Body of pancreas (tissue), 4 donors: ENCODE measurements at regions not wholly inside any gene's neighbourhood (a gene's known extent, or its start where the extent isn't known, plus 50 kb on each side); places are given as distances from the start of the nearest gene placed in this dataset.

ENCODE experiments used
- ATAC-seq: fragments of 150-250 bp; one replicate; pipeline ENCODE4 v1.9.1; 2016
- DNase-seq, 4 donors: peaks; one replicate each; pipeline ENCODE4 v3.0.0-alpha.2; 2019
- H3K27ac ChIP-seq, 4 donors: fragments of 200-600 bp; sonication (generic); 1 replicate in 3 of 4; 2 replicates in 1 of 4; pipeline versions ENCODE4 v1.5.1 to v1.6.1; 2016 to 2019; ENCODE audit warnings: mild to moderate bottlenecking in 1 of 4, mixed read lengths in 1 of 4, moderate library complexity in 1 of 4
- H3K27me3 ChIP-seq, 2 donors: fragments of 200-600 bp; sonication (generic); one replicate each; pipeline ENCODE4 v1.6.0; 2016; ENCODE audit warnings: mild to moderate bottlenecking in 1 of 2
- H3K36me3 ChIP-seq, 2 donors: fragments of 200-600 bp; sonication (generic); replicated peaks in 1 of 2; 2 replicates each; pipeline ENCODE4 v1.5.1; 2016; ENCODE audit warnings: low read depth in 2 of 2; ENCODE audit not compliant: insufficient read depth in 1 of 2
- H3K4me1 ChIP-seq: fragments of 200-600 bp; sonication (generic); one replicate; pipeline ENCODE4 v1.6.0; 2016
- H3K4me3 ChIP-seq, 2 donors: fragments of 200-600 bp; sonication (generic); 1 replicate in 1 of 2; 2 replicates in 1 of 2; pipeline ENCODE4 v1.5.1; 2016 to 2019
- H3K9me3 ChIP-seq, 3 donors: fragments of 200-600 bp; sonication (generic); 1 replicate in 2 of 3; 2 replicates in 1 of 3; pipeline ENCODE4 v1.5.1; 2016
- POLR2A ChIP-seq, 3 donors: fragments of 450-650 bp; IDR thresholded peaks; one replicate each; pipeline ENCODE4 v1.6.1; 2016; ENCODE audit warnings: antibody characterized with exemption in 3 of 3, mild to moderate bottlenecking in 2 of 3
- WGBS, 2 donors: methylation state at CpG; one replicate each; pipeline ENCODE4 v1.1.5; 2017; 5-methylcytosine and 5-hydroxymethylcytosine counted together
- intact Hi-C: fragments of 100-400 bp; cut with DNase I; formaldehyde crosslinking; loops from one replicate; pipeline ENCODE4 v1.15.1; 2023
- TF ChIP-seq, protein P1 (sequence below), 7 experiments: fragments of 450-650 bp in 4 of 7; fragments of 200-600 bp in 3 of 7; sonication (generic) in 3 of 7; IDR thresholded peaks; one replicate each; pipeline ENCODE4 v1.5.1; 2016 to 2019; ENCODE audit warnings: antibody characterized with exemption in 7 of 7

- ATAC-seq: no peak
- 95 to 96% methylated on average over 1 of the region's 1 CpG for WGBS, 2 donors
- intact Hi-C loops: no loop called here
Measured at GRCh38 chr10:44166441-44166840, 218.5 kb downstream of the CXCL12 start.

DNA sequence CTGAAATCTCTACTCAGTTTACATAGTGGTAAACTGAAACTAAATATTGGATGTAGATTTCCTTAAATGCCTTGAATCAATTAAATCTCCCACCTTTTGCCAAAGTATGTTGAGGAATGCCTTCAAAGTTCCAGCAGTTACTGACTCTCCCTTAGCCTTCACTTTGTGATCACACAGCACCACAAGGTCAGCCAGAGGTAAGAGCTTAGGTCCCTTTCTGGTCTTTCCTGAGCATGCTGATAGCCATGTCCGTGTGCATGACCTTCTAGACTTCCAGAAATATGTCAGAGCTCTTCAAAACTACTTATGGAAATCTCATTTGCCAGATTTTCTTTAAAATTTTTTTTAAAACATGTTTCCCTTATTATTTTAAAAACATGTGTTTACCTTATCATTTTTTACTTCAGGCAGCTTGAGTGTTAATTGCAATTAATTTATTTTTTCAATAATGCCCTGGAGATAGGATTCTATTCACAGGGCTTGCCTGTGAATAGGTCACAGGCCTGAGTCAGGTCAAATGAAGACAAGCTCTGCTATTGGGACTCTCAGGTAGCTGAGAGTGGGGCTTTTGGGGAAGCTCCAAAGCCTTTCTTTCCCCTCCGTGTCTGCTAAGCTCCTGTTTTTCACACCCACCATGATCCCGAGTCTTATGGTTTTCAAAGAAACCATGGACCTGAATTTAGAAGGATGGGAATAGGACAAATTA, 220.5 kb downstream of the CXCL12 start:
- H3K9me3 ChIP-seq: no peaks in the 10 kb centered on the region
- no peak overlapping the region for H3K27ac ChIP-seq
- H3K4me1 ChIP-seq: peaks cover 7% of the 10 kb centered on the region
- ATAC-seq: no peak
- WGBS, 2 donors: 65 to 66% methylated on average over 3 of the region's 3 CpGs
- no peak overlapping the region for H3K4me3 ChIP-seq
- DNase-seq: no peak
- TF ChIP-seq POLR2A (IDR thresholded peaks at IDR 0.05): no peak
- TF ChIP-seq, protein P1, sequence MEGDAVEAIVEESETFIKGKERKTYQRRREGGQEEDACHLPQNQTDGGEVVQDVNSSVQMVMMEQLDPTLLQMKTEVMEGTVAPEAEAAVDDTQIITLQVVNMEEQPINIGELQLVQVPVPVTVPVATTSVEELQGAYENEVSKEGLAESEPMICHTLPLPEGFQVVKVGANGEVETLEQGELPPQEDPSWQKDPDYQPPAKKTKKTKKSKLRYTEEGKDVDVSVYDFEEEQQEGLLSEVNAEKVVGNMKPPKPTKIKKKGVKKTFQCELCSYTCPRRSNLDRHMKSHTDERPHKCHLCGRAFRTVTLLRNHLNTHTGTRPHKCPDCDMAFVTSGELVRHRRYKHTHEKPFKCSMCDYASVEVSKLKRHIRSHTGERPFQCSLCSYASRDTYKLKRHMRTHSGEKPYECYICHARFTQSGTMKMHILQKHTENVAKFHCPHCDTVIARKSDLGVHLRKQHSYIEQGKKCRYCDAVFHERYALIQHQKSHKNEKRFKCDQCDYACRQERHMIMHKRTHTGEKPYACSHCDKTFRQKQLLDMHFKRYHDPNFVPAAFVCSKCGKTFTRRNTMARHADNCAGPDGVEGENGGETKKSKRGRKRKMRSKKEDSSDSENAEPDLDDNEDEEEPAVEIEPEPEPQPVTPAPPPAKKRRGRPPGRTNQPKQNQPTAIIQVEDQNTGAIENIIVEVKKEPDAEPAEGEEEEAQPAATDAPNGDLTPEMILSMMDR (IDR thresholded peaks at IDR 0.05): no peak
- no peaks in the 10 kb centered on the region for H3K36me3 ChIP-seq
- intact Hi-C loops: no loop called here
- H3K27me3 ChIP-seq: no peaks in the 10 kb centered on the region

More at GRCh38 chr10:44166441-44166840, 218.5 kb downstream of the CXCL12 start:
- Histone ChIP-seq H3K4me1 (peaks cover 7% of the 10 kb centered on the region), H3K36me3 (no peaks in the 10 kb centered on the region), H3K27ac (no peak overlapping the region), H3K9me3 (no peaks in the 10 kb centered on the region), H3K4me3 (no peak overlapping the region), H3K27me3 (no peaks in the 10 kb centered on the region)
- TF ChIP-seq, protein P1 (IDR thresholded peaks at IDR 0.05): no peak
- TF ChIP-seq POLR2A (IDR thresholded peaks at IDR 0.05): no peak
- no peak for DNase-seq

DNA sequence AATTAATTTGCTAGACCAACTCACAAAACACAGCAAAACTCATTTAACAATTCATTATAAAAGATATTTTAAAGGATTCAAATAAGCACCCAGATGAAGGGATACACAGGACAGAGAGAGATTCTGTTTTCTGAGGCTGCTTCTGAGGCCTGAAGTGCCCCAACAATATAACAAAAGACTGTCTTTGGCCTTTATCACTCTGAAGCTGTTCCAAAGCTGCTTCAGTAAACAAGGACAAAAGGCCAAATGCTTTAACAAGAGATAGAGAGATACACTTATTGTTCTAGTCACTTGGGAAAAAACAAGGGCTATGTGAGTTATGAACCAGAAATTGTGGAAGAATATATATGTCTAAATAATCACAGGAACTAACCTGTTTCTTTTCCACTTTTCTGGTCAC, 223.7 kb downstream of the CXCL12 start:
- ATAC-seq (no peak), DNase-seq (no peak)
- no peaks in the 10 kb centered on the region for H3K27me3 ChIP-seq
- H3K4me3 ChIP-seq: no peak overlapping the region
- H3K9me3 ChIP-seq: no peaks in the 10 kb centered on the region
- H3K36me3 ChIP-seq: no peaks in the 10 kb centered on the region
- H3K4me1 ChIP-seq: peaks cover 7% of the 10 kb centered on the region
- H3K27ac ChIP-seq: no peak overlapping the region
- TF ChIP-seq, protein P1 (IDR thresholded peaks at IDR 0.05): no peak
- no peak for TF ChIP-seq POLR2A (IDR thresholded peaks at IDR 0.05)
- intact Hi-C loops: no loop called here

DNA sequence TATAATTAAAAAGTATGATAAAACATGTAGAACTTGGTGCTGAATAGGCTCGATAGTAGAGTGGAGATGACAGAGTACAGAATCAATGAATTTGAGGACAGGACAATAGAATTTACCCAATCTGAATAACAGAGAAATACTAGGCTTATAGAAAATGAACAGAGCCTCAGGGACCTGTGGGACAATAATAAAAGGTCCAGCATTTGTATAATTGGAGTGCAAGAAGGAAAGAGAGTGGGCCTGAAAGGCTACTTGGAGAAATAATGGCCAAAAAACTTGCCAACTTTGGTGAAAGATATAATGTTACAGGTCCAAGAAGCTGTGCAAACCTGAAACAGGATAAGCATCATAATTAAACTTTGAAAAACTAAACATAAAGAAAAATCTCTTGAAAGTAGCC, 227.3 kb downstream of the CXCL12 start:
- Histone ChIP-seq H3K27ac (no peak overlapping the region), H3K36me3 (no peaks in the 10 kb centered on the region), H3K9me3 (no peaks in the 10 kb centered on the region), H3K4me1 (no peaks in the 10 kb centered on the region), H3K27me3 (no peaks in the 10 kb centered on the region), H3K4me3 (no peak overlapping the region)
- intact Hi-C loops: no loop called here
- ATAC-seq (no peak), DNase-seq (no peak)
- WGBS, 2 donors: 94 to 100% methylated on average over 1 of the region's 1 CpG
- TF ChIP-seq POLR2A (IDR thresholded peaks at IDR 0.05): no peak
- TF ChIP-seq, protein P1 (IDR thresholded peaks at IDR 0.05): no peak

- H3K36me3 ChIP-seq: no peaks in the 10 kb centered on the region
- H3K4me1 ChIP-seq: no peaks in the 10 kb centered on the region
- H3K27me3 ChIP-seq: no peaks in the 10 kb centered on the region
- H3K9me3 ChIP-seq: no peaks in the 10 kb centered on the region
- 59 to 61% methylated on average over 2 of the region's 2 CpGs for WGBS, 2 donors
- no peak for TF ChIP-seq POLR2A (IDR thresholded peaks at IDR 0.05)
- TF ChIP-seq, protein P1 (IDR thresholded peaks at IDR 0.05): no peak
- DNase-seq: no peak
- H3K4me3 ChIP-seq: no peak overlapping the region
- intact Hi-C loops: no loop called here
- H3K27ac ChIP-seq: no peak overlapping the region
- ATAC-seq: no peak
Measured at GRCh38 chr10:44154956-44155355, 229.9 kb downstream of the CXCL12 start.
